ENCODE measurements at regions not wholly inside any gene's neighbourhood (a gene's known extent, or its start where the extent isn't known, plus 50 kb on each side); places are given as distances from the start of the nearest gene placed in this dataset.

GRCh38 chr12:77167801-77168200, 102.4 kb upstream of the E2F7 start:
- H3K27ac ChIP-seq (ENCODE audit: low read length) = no peak overlapping the region
- no peak overlapping the region for H3K4me3 ChIP-seq (ENCODE audit: low read length)
- H3K27me3 ChIP-seq (ENCODE audit: control insufficient read depth, insufficient read depth, low read length) = no peaks in the 10 kb centered on the region
- no peaks in the 10 kb centered on the region for H3K9me3 ChIP-seq (replicated peaks; ENCODE audit: control insufficient read depth, low read depth, low read length)
- no CpG with 5 or more reads among the region's 2 CpGs for WGBS (ENCODE audit: insufficient coverage)
- no peak for DNase-seq
- H3K36me3 ChIP-seq (ENCODE audit: control insufficient read depth, insufficient read depth, low read length) = no peaks in the 10 kb centered on the region
- no peaks in the 10 kb centered on the region for H3K4me1 ChIP-seq (ENCODE audit: control insufficient read depth, insufficient read depth, low read length)

DNA sequence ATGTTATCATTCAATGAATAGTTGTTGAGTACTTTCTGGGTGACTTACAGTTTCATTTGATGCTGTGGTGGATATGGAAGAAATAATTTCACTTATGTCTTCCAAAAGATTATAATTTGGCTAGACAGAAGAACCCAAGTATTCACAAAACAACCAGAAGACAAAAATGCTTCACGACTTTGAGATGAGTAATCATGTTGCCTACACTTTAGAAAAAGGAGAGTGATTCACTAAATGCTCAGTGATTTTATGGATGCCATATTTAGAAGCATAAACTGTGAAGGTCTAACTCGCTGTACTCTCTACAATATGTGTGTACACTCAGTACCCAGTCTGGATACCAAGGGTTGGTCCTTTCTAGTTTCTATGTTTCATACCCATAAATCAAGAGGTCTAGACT, 101.3 kb upstream of the E2F7 start:
- Histone ChIP-seq H3K4me1 (ENCODE audit: control insufficient read depth, insufficient read depth, low read length) (no peaks in the 10 kb centered on the region), H3K27me3 (ENCODE audit: control insufficient read depth, insufficient read depth, low read length) (no peaks in the 10 kb centered on the region), H3K9me3 (replicated peaks; ENCODE audit: control insufficient read depth, low read depth, low read length) (no peaks in the 10 kb centered on the region), H3K27ac (ENCODE audit: low read length) (no peak overlapping the region), H3K36me3 (ENCODE audit: control insufficient read depth, insufficient read depth, low read length) (no peaks in the 10 kb centered on the region), H3K4me3 (ENCODE audit: low read length) (no peak overlapping the region)
- DNase-seq = no peak
- no CpG with 5 or more reads among the region's 2 CpGs for WGBS (ENCODE audit: insufficient coverage)

DNA sequence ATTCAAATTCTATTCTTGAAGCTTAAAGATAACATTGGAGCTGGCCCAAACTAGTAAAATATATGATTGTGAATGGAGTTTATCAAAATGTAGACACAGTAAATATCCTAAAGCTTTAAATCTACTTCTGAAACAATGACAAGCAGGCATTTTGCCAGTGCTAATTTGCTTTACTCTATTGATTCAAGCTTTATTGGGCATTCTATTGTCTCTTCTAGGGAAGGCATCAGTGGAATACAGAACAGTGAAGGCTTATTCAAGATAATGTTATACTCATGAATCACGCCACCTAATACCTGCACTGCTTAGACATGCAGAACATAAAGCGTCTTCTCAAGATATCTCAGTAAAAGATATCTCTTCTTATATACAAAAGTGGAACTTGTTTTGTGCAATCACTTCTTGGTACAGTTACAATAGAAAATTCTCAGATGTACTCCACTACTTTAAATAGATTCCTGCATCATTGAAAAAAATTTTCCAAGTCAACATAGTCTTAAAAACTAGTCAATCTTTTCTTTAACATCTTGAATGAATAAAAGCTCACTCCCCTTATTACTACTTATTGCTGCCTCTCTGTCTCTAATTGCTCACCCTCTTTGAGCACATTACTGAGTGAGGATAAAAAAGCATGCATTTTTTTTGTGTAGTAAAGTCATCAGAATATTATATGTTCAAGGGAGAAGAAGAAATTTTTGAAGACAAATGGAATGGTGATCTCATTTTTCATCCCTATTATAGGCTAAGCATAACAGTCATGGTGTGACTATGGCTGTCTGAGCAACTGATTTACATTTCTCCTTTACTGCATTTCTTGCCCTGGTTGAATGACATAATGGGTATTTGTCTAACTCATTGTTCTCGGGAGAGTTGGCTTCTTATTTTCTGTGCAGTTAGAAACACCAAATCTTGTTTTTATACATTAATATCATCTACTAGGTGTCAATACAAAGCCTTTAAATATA, 98.0 kb upstream of the E2F7 start:
- H3K27me3 ChIP-seq (ENCODE audit: control insufficient read depth, insufficient read depth, low read length) = no peaks in the 10 kb centered on the region
- H3K4me3 ChIP-seq (ENCODE audit: low read length) = no peak overlapping the region
- no peaks in the 10 kb centered on the region for H3K9me3 ChIP-seq (replicated peaks; ENCODE audit: control insufficient read depth, low read depth, low read length)
- WGBS (ENCODE audit: insufficient coverage) = no CpG with 5 or more reads among the region's 3 CpGs
- peak; percentile 7 for DNase-seq
- H3K36me3 ChIP-seq (ENCODE audit: control insufficient read depth, insufficient read depth, low read length) = no peaks in the 10 kb centered on the region
- no peak overlapping the region for H3K27ac ChIP-seq (ENCODE audit: low read length)
- no peaks in the 10 kb centered on the region for H3K4me1 ChIP-seq (ENCODE audit: control insufficient read depth, insufficient read depth, low read length)

DNA sequence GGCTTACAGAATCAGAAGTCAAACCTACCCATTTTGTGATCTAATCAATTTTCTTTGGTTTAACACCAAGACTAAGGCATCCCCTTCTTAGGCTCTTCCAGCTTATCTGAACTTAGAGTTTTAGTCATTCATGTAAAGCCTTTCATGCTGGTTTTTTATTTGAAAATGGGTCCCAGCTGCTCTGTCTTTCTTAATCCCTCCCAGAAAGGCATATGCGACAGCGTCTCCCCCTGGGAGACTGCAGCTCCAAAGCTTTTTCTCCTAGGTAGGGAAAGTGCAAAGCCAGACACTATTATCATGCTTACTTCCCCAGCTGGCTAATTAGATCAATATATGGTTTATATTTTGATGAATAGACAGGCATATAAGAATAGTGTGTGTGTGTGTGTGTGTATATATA, 96.6 kb upstream of the E2F7 start:
- no peaks in the 10 kb centered on the region for H3K4me1 ChIP-seq (ENCODE audit: control insufficient read depth, insufficient read depth, low read length)
- H3K4me3 ChIP-seq (ENCODE audit: low read length) = no peak overlapping the region
- no peak for DNase-seq
- H3K27me3 ChIP-seq (ENCODE audit: control insufficient read depth, insufficient read depth, low read length) = no peaks in the 10 kb centered on the region
- WGBS (ENCODE audit: insufficient coverage) = no CpG with 5 or more reads among the region's 2 CpGs
- no peaks in the 10 kb centered on the region for H3K36me3 ChIP-seq (ENCODE audit: control insufficient read depth, insufficient read depth, low read length)
- H3K9me3 ChIP-seq (replicated peaks; ENCODE audit: control insufficient read depth, low read depth, low read length) = no peaks in the 10 kb centered on the region
- H3K27ac ChIP-seq (ENCODE audit: low read length) = no peak overlapping the region

- Histone ChIP-seq H3K9me3 (replicated peaks; ENCODE audit: control insufficient read depth, low read depth, low read length) (no peaks in the 10 kb centered on the region), H3K27ac (ENCODE audit: low read length) (no peak overlapping the region), H3K36me3 (ENCODE audit: control insufficient read depth, insufficient read depth, low read length) (no peaks in the 10 kb centered on the region), H3K4me1 (ENCODE audit: control insufficient read depth, insufficient read depth, low read length) (no peaks in the 10 kb centered on the region), H3K27me3 (ENCODE audit: control insufficient read depth, insufficient read depth, low read length) (no peaks in the 10 kb centered on the region), H3K4me3 (ENCODE audit: low read length) (no peak overlapping the region)
- no peak for DNase-seq
Observed at GRCh38 chr12:77160931-77161330, 95.6 kb upstream of the E2F7 start.

DNA sequence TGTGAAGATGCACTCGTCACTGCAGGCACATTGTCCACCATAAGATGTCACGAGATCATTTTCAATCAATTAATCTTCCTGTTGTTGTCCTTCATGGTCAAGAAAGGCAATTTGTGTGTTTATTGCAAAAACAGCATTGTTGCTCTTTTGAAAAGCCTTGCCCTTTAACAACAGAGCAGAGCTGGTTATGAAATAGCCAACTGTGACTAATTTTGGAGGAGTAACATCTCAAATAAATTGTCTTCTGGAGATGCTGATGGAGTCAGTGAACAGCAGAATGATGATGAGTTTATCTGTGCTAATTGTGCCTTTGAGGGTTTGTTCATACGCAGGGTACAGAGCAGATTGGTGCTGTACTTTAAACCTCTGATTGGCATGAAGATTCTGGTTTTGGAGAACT, 88.3 kb upstream of the E2F7 start:
- Histone ChIP-seq H3K27me3 (ENCODE audit: control insufficient read depth, insufficient read depth, low read length) (no peaks in the 10 kb centered on the region), H3K4me3 (ENCODE audit: low read length) (no peak overlapping the region), H3K27ac (ENCODE audit: low read length) (no peak overlapping the region), H3K36me3 (ENCODE audit: control insufficient read depth, insufficient read depth, low read length) (no peaks in the 10 kb centered on the region), H3K4me1 (ENCODE audit: control insufficient read depth, insufficient read depth, low read length) (no peaks in the 10 kb centered on the region), H3K9me3 (replicated peaks; ENCODE audit: control insufficient read depth, low read depth, low read length) (no peaks in the 10 kb centered on the region)
- WGBS (ENCODE audit: insufficient coverage) = 88% methylated on average over 1 of the region's 3 CpGs
- no peak for DNase-seq

DNA sequence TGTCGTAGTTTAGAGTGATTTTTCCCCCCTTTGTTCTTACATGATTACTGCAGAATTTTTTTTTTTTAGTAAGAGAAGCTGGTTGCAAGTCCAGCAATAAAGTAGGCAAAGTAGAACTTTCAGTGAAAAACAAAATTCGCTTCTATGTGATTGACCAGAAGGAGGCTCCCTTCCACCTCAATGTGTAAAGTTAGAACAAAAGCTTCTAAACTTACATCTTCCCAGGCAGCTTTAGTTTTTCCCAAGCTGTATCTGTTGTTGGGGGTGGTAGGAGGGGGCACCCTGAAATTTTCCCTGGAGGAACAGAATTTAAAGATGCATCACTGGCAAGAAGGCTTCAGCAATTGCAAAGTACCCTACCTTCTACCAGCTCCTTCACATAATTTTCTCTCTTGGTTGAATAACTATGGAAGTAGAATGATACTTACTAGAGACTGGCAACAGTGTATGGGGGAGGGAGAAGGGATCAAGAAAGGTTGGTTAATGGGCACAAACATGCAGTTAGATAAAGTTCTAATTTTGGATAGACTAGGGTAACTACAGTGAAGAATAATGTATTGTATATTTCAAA, 87.3 kb upstream of the E2F7 start:
- Histone ChIP-seq H3K36me3 (ENCODE audit: control insufficient read depth, insufficient read depth, low read length) (no peaks in the 10 kb centered on the region), H3K27me3 (ENCODE audit: control insufficient read depth, insufficient read depth, low read length) (no peaks in the 10 kb centered on the region), H3K27ac (ENCODE audit: low read length) (no peak overlapping the region), H3K9me3 (replicated peaks; ENCODE audit: control insufficient read depth, low read depth, low read length) (no peaks in the 10 kb centered on the region), H3K4me3 (ENCODE audit: low read length) (no peak overlapping the region), H3K4me1 (ENCODE audit: control insufficient read depth, insufficient read depth, low read length) (no peaks in the 10 kb centered on the region)
- peak; percentile 64 for DNase-seq
- WGBS (ENCODE audit: insufficient coverage) = no CpG with 5 or more reads among the region's 2 CpGs

DNA sequence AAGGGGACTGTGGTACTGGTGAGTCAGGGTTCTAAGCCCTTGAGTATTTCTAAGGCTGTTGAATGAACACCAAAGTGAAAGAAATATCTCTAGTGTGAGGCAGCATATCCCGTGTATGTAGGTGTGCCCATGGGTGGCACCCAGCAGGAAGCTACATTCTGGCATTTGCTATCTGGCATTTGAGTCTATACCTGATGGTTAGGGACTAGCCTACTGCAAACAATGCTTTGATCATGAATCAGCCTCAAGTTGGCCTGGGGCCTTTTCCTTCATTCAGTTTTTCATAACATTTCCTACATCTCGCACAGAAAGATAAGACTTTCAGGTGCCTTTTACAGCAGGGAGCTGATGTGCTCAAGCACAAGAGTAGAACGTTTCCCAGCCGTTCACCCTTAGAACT, 85.7 kb upstream of the E2F7 start:
- no peaks in the 10 kb centered on the region for H3K4me1 ChIP-seq (ENCODE audit: control insufficient read depth, insufficient read depth, low read length)
- 62% methylated on average over 2 of the region's 4 CpGs for WGBS (ENCODE audit: insufficient coverage)

DNA sequence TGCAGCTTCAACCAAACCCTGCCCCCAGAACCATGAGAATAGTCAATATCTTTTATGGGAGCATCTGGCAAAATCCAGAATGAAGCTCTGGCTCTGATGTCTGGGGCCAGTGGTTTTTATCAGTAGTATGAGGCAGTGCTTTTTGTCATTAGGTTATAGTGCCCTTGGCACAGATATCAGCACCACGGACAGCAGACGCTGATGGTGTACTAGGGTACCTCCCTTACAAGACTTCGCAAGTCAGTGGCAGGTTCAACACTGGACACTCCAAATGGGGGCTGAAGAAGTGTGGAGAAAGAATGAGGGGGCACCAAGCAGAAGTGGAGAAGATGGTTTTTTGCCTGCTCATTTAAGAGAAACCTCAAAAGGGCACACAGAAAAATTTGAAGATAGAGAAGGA, 68.2 kb upstream of the E2F7 start:
- DNase-seq = peak; percentile 64
- Histone ChIP-seq H3K9me3 (replicated peaks; ENCODE audit: control insufficient read depth, low read depth, low read length) (no peaks in the 10 kb centered on the region), H3K4me1 (ENCODE audit: control insufficient read depth, insufficient read depth, low read length) (no peaks in the 10 kb centered on the region), H3K36me3 (ENCODE audit: control insufficient read depth, insufficient read depth, low read length) (no peaks in the 10 kb centered on the region), H3K27ac (ENCODE audit: low read length) (no peak overlapping the region), H3K4me3 (ENCODE audit: low read length) (no peak overlapping the region), H3K27me3 (ENCODE audit: control insufficient read depth, insufficient read depth, low read length) (no peaks in the 10 kb centered on the region)
- 21% methylated on average over 2 of the region's 3 CpGs for WGBS (ENCODE audit: insufficient coverage)

More for the DNA sequence above, 85.7 kb upstream of the E2F7 start:
- DNase-seq = no peak
- no peaks in the 10 kb centered on the region for H3K27me3 ChIP-seq (ENCODE audit: control insufficient read depth, insufficient read depth, low read length)
- no peak overlapping the region for H3K27ac ChIP-seq (ENCODE audit: low read length)
- H3K9me3 ChIP-seq (replicated peaks; ENCODE audit: control insufficient read depth, low read depth, low read length) = no peaks in the 10 kb centered on the region
- no peak overlapping the region for H3K4me3 ChIP-seq (ENCODE audit: low read length)
- H3K36me3 ChIP-seq (ENCODE audit: control insufficient read depth, insufficient read depth, low read length) = no peaks in the 10 kb centered on the region

GRCh38 chr12:77131977-77132490, 66.7 kb upstream of the E2F7 start:
- WGBS (ENCODE audit: insufficient coverage) = no CpG with 5 or more reads among the region's 2 CpGs
- Histone ChIP-seq H3K9me3 (replicated peaks; ENCODE audit: control insufficient read depth, low read depth, low read length) (no peaks in the 10 kb centered on the region), H3K36me3 (ENCODE audit: control insufficient read depth, insufficient read depth, low read length) (no peaks in the 10 kb centered on the region), H3K4me3 (ENCODE audit: low read length) (no peak overlapping the region), H3K27ac (ENCODE audit: low read length) (no peak overlapping the region), H3K4me1 (ENCODE audit: control insufficient read depth, insufficient read depth, low read length) (no peaks in the 10 kb centered on the region), H3K27me3 (ENCODE audit: control insufficient read depth, insufficient read depth, low read length) (no peaks in the 10 kb centered on the region)
- no peak for DNase-seq

Data from muscle of leg (tissue), 3 donors.